GM18861 (cell line): ENCODE measurements at regions not wholly inside any gene's neighbourhood (a gene's known extent, or its start where the extent isn't known, plus 50 kb on each side); places are given as distances from the start of the nearest gene placed in this dataset.
"Not testable (repeated sequence)": the region's sequence is repeated elsewhere in the genome, so short reads cannot be mapped to it uniquely, and the experiment has no call there.

ENCODE experiments used
- ATAC-seq: cut with Tn5 transposase; IDR thresholded peaks from one replicate; pipeline ENCODE4 v1.9.1; 2021; ENCODE audit not compliant: unreplicated experiment

DNA sequence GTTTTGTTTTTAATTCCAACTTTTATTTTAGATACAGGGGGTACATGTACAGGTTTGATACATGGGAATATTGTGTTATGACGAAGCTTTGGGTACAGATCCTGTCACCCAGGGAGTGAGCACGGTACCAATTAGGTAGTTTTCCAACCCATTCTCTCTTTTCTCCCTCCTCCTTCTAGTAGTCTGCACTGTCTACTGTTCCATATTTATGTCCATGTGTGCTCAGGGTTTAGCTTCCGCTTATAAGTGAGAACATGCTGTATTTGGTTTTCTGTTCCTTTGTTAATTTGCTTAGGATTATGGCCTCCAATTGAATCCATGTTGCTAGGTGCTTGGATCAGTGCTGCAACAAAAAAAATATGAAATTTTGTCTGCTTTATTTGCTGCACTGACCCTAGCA, 659.3 kb upstream of the TMEFF2 start:
- ATAC-seq, result no peak

DNA sequence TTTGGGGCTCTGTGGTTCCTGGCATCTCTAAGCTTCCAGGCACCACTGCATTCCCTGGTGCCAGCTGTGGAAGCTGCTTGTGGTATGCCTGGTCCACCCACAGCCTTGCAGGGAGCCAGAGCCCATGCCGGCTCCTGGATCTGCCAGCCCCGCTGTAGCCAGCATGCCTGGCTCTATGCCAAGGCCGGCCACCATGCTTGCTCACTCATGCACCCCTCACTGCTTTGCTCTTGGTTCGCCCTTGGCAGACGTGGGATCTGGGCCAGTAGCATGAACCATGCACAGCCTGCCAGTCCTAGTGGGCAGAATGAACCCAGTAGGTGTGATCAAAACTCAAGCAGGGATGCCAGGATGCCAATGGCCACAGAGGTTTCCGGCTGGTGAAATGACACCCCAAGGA, 634.2 kb upstream of the TMEFF2 start:
- ATAC-seq, result no peak

DNA sequence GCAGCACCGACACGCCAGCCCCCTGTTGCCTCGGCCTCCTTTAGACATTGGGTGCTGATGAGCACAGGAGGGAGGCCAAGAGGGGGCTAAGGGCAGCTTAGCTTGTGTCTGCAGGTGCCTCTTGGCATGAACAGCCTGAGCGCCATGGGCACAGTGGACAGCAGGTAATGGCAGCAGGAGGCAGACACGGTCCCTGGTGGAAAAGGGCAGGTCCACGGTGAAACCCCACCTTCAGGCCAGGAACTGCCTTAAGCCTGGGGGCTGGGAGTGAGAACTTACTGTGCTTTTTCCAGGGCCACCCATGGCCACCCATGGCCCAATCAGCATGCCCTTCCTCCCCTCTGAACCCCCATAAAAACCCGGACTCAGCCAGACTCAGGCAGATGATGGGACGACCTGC, 633.4 kb upstream of the TMEFF2 start:
- no peak for ATAC-seq

DNA sequence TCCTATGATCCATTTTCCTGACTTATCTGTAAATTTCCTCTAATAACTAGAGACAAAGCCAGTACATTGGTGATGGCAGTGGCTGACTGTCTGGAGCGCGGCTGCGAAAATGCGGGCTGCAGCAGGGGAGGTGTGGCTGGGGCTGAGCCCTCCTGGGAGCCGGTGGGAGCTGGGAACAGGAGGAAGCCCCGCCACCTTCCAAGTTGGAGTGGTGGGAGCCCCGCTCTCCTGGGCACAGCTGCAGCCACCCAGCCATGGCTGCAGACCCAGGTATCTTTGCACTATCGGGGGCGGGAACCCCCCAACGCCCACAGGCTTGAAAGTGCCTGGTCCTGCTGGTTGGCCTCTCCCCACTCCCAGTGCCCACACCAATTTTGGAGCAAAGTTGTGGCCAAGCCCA, 633.0 kb upstream of the TMEFF2 start:
- ATAC-seq, result no peak

DNA sequence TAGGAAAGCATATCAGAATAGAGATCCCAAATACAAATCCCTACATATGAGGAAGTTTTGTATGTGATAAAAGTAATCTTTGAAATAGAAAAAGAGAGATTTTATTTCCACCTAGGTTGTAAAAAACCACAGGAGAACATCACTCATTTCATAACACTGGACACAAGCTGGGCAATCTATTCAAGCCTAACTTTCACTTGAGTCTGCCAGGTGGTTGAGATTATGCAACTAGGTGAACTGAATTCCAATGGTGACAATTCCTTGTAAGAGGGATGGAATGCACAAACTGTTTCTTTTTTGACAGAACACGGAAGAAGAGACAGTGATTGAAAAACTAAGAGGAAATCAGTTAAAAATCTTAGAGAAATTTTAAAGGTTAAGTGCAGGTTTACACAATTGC, 619.6 kb upstream of the TMEFF2 start:
- no peak for ATAC-seq

DNA sequence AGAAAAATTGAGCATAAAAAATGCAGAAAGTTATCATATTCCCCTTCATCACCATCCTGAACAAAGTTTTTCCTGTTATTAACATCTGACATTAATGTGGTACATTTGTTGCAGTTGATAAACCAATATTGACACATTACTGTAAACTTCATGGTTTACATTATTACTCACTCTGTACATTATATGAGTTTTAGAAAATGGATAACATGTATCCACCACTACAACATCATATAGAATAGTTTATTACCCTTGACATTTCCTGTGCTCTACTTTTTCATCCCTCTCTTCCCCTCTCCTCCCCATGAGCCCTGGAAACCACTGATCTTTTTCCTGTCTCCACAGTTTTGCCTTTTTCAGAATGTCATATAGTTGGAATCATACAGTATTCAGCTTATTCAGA, 618.6 kb upstream of the TMEFF2 start:
- ATAC-seq, result no peak

DNA sequence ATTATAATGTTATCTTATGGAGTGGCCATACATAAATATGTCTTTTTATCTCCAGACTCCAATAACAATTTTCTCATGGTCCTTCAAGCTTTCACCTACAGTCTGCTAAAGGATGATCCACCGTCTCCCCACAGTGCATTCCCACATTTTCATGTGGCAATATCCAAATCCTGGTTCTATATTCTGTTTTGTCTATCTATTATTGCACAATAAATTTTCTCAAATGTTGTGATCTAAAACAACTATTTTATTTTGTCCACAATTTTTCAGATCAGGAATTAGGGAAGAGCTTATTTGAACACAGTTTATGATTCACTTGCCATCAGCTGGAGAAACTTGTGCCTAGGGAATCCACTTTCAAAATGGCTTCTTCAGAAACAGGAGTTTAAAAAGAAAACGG, 614.4 kb upstream of the TMEFF2 start:
- no peak for ATAC-seq

DNA sequence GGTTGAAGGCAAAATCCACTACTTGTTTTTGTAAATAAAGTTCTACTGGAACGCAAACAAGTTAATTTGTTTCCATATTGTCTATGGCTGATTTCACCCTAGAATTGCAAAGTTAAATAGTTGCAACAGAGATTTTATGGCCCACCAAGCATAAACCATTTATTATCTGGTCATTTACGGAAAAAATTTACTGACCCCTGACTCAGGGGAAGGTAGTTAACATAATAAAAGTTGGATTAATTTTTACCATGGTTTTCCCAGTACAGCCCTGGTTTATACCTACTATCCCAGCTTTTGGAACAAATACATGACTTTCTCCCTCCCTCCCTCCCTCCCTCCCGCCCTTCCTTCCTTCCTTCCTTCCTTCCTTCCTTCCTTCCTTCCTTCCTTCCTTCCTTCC, 588.9 kb upstream of the TMEFF2 start:
- ATAC-seq, result no peak

DNA sequence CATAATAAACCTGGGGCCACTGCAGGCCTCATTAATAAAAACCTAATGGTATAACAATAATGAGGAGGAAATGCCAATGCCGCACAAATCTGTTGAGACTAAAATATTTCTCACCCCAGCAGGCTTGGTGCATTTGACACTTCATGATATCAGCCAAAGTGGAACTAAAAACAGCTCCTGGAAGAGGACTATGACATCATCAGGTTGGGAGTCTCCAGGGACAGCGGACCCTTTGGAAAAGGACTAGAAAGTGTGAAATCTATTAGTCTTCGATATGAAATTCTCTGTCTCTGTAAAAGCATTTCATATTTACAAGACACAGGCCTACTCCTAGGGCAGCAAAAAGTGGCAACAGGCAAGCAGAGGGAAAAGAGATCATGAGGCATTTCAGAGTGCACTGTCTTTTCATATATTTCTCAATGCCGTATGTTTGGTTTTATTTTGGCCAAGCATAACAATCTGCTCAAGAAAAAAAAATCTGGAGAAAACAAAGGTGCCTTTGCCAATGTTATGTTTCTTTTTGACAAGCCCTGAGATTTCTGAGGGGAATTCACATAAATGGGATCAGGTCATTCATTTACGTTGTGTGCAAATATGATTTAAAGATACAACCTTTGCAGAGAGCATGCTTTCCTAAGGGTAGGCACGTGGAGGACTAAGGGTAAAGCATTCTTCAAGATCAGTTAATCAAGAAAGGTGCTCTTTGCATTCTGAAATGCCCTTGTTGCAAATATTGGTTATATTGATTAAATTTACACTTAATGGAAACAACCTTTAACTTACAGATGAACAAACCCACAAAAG, 580.9 kb upstream of the TMEFF2 start:
- no peak for ATAC-seq

DNA sequence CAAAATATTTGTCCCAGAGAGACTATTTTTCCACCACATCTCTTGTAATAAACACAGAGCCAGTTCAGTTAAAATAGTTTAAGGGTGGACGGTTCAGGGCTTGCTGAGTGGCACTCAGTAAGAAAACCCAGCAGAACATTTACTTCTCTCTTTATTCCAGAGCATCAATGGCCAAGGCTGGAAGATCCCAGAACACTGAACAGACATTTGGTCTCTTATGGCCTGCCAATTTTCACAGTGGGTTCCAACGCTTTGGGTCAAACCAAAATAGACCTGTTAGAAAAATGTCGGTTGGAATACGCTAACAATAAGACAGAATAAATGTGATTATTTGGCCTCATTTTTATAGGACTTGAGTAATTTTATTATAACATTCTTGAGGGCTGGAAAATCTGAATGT, 580.3 kb upstream of the TMEFF2 start:
- no peak for ATAC-seq

DNA sequence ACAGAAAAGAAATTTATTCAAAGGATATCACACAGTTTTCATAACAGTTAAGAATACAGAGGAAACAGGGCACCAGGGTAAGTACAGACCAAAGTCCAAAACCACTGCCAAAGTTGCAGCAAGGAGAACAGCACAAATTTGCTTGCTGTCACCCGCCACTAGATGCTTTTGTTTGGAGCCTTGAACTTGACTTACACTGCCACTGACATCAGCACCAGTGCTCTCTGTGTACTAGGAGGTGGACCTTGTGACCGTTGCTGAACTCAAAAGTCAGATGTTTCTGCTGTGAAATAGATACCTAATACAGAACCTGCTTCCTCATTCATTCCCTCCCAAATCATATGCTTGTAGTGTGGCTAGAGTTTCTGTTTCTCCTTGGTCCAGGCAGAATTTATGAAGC, 578.3 kb upstream of the TMEFF2 start:
- ATAC-seq, result no peak

DNA sequence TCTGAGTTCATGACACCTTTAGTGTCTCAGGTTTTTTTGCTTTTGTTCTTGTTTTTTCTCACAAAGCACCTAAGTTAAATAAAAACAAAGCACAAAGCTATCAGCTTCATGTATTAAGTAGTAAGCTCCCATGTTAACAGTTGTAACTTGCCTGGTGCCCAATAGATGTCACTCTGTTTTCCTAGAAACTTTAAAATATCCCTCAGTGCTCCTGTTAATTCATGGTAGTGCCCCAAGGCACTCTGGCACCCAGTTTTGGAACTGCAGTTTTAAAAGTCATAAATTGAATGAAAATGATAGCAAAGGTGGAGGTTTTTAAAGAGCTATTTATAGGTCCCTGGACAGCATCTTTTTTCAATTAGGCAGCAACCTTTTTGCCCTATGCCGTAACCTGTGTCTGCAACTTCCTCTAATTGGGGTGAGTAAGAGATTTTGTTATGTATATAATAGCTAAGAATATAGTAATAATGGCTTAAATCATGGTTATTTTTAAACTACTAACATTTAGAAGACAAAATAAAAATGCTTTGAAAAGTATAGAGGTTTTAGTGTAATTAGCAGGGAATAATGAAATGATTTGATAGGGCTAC, 555.0 kb upstream of the TMEFF2 start:
- no peak for ATAC-seq

DNA sequence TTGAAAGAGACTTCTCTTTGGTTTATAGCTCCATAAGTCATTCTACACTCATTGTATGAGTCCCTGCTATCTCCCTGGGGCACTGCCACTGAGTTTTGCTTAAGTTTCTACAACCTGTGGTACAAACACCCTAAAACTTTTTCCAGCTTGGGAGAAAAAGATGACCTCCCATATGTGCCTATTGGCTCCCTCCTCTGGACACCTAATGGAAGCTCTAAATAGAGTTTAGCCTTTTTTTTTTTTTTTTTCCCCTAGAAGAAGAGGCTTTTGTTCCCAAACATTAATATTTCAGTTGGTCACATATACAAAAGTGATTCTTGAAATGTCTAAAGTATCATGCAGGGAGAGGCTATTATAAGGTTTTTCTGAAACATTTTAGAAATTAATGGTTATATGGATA, 547.2 kb upstream of the TMEFF2 start:
- ATAC-seq, result no peak

DNA sequence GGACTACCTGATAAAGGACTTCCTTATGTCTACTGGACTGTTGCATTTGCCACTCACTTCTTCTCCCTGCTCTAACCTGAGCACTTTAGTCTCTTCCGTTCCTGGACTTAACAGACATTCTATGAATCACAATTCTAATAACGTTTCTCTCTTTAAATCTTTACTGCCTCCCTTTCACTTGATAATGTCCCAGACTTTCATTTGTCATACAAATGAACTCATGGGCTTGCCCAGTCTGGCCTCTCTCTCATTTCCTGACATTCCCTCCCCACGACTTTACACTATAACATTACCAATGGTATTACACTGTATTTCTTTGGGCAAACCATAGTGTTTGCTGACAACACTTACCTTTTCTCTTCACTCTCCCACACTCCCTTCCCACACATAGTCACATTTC, 540.7 kb upstream of the TMEFF2 start:
- no peak for ATAC-seq

DNA sequence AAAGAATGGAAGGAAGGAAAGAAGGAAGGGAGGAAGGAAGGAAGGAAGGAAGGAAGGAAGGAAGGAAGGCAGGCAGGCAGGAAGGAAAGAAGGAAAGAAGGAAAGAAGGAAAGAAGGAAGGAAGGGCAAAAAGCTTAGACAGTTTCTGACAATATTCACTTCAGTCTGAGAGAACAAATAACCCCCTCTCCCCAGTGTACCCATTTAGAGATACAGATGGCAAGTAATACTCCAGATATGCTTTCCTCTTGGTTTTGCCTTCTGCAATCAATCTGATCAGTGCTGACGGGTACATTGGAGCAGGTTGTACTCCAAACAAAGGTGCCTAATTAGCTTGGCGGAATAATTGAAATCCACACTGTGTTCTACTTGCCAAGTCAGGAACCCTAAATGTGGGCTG, 534.6 kb upstream of the TMEFF2 start:
- ATAC-seq, result no peak

DNA sequence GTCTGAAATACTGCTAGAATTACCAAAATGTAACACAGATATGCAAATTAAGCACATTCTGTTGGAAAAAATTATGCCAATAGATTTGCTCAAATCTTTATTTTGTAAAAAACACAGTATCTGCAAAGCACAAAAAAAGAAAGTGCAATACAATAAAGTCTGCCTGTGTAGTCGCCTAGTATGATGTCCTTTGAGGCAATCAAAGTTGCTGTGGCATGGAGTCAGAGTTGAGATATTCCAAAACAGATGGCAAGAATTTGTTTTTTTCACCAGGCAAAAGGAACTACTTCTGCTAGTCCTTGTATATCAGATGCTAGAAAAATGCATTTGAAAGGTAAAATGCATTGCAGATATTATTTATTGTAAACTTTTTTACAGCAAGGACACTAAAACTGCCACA, 531.3 kb upstream of the TMEFF2 start:
- ATAC-seq, result no peak

DNA sequence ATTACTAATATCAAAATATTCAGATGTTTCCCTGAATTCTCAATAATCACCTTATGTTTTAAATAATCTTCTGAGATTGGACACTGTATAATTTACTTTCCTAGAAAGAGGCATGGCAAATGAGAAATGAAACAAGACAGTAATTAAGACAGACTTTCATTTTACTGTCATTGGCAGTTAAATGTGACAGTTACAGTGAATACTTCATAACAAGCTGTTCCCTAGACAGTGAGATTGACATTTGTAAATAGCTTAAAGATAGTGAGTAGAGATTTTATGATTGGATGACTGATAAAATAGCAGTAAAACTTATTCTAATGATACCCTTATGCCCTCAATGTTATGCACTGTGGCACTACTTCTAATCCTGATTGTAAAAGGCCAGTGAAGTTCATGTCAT, 524.9 kb upstream of the TMEFF2 start:
- ATAC-seq, result no peak

DNA sequence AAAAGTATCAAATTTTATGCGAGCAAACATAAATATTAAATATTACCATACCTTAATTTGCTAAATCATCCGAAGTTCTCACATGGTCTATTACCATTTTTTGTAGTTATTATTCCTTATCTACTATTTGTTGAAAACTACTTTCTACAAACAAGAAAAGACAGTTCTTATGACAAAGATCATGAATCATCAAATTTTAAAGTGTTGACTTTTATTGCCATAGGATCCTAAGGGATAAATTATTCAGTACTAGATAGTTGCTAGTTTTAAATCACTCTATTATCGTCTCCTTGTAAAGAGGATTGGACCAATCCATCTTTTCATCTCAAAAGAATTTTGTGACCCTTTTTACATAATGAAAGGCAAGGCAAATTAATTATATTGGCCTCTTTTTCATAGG, 523.6 kb upstream of the TMEFF2 start:
- no peak for ATAC-seq

DNA sequence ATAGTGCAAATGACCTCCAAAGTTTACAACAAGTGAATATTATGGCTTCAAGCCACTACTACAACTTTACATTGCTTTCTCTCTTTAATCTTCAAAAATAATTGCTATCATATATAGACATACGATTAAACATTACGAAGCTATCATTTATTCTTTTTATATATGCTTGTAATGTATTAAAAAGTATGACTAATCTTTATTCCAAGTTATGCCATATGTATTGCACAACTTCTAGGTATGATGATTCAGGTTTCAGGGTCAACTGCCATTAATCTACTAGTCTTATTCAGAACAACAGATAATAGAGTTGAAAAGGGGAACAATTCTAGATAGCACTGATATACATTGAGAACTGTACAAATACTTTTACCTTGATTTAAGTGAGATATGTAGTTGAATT, 506.2 kb upstream of the TMEFF2 start:
- ATAC-seq, result no peak

DNA sequence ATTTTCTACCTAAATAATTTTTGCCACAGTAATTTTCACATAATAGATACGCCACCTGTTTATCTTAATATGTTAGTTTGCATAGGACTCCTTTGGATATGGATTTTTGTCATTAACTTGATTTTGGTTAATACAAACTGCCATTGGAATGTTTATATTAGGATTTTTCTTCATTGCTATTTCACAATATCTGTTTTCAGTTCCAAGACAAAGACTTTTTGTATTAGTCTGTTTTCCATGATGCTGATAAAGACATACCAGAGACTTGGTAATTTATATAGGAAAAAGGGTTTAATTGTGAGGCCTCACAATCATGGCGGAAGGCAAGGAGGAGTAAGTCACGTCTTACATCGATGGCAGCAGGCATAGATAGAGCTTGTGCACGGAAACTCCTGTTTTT, 503.1 kb upstream of the TMEFF2 start:
- no peak for ATAC-seq

DNA sequence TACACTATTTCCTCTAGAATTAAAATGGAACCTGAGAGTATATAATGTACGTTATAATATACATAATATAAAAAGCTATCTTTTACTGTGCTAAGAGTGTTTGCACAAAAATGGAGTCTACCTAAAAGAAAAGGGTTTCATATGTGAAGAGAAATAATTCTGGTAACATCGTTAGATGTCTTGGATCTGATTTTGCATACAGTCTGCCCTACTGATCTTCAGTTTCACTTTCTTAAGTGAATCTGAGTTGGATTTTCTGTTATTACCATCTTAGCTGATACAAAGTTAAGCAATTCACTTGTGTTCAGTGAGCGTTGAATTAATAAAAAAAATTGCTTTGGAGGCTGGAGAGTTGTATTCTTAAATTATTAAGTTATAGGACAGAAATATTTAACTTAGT, 502.1 kb upstream of the TMEFF2 start:
- ATAC-seq, result no peak

DNA sequence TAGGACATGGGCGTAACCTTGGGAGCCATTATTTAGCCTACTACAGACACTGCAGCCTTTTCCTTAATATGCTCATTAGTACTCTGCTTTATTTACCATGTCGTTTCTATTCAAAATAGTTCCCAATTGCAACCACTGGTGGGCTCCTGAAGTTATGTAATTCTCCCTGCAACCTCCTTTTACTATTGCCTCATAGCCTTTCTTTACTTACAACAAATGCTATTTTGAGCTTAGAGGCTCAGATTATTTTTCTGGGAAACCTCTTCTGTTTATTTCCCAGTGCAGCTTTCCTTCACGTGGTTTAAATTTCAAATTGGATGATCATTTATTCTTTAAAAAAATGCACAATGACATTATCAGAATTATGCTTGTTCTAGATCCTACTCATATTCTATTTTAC, 492.3 kb upstream of the TMEFF2 start:
- no peak for ATAC-seq

DNA sequence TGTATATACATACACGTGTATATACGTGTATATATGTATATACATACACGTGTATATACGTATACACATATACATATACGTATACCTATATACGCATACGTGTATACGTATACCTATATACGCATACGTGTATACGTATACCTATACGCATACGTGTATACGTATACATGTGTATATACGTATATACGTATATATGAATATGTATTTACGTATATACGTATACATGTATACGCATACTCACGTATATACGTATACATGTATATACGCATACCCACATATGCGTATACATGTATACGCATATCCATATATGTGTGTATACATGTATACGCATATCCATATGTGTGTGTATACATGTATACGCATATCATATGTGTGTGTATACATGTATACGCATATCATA, 487.8 kb upstream of the TMEFF2 start:
- not testable (repeated sequence) for ATAC-seq
